Transverse colon (tissue), 4 donors: ENCODE measurements at regions not wholly inside any gene's neighbourhood (a gene's known extent, or its start where the extent isn't known, plus 50 kb on each side); places are given as distances from the start of the nearest gene placed in this dataset.
"Not testable (repeated sequence)": the region's sequence is repeated elsewhere in the genome, so short reads cannot be mapped to it uniquely, and the experiment has no call there.

Experiments used
- DNase-seq: peaks from one replicate; pipeline ENCODE4 v3.0.0-alpha.2; 2019
- H3K27ac ChIP-seq, 4 donors: fragments of 200-600 bp; sonication (generic); 2 replicates each; pipeline ENCODE4 v1.5.1; 2016 to 2018; ENCODE audit warnings: inconsistent platforms in 4 of 4
- H3K27me3 ChIP-seq: fragments of 200-600 bp; sonication (generic); 2 replicates; pipeline ENCODE4 v1.5.1; 2017; ENCODE audit warnings: inconsistent platforms
- H3K36me3 ChIP-seq, 4 donors: fragments of 200-600 bp; sonication (generic); 2 replicates each; pipeline ENCODE4 v1.5.1; 2017 to 2019; ENCODE audit warnings: inconsistent platforms in 4 of 4
- H3K4me1 ChIP-seq, 4 donors: fragments of 200-600 bp; sonication (generic); 2 replicates each; pipeline ENCODE4 v1.5.1; 2017 to 2020; ENCODE audit warnings: inconsistent platforms in 4 of 4
- H3K4me3 ChIP-seq, 4 donors: fragments of 200-600 bp; sonication (generic); 1 replicate in 1 of 4; 2 replicates in 3 of 4; pipeline versions ENCODE4 v1.5.1 to v1.6.1; 2017 to 2019; ENCODE audit warnings: inconsistent platforms in 4 of 4
- H3K9me3 ChIP-seq, 2 donors: fragments of 200-600 bp; sonication (generic); 2 replicates each; pipeline ENCODE4 v1.5.1; 2017 to 2019; ENCODE audit warnings: inconsistent platforms in 2 of 2
- EP300 ChIP-seq: sonication (generic); formaldehyde crosslinking; IDR thresholded peaks from one replicate; pipeline ENCODE4 v1.6.1; 2017; ENCODE audit warnings: antibody characterized with exemption, low read depth
- POLR2A ChIP-seq: fragments of 450-650 bp; IDR thresholded peaks from one replicate; pipeline ENCODE4 v1.6.1; 2016; ENCODE audit warnings: antibody characterized with exemption, mild to moderate bottlenecking, moderate library complexity
- POLR2AphosphoS5 ChIP-seq, 3 donors: sonication (generic); formaldehyde crosslinking; IDR thresholded peaks; one replicate each; pipeline ENCODE4 v1.6.1; 2016; ENCODE audit warnings: antibody characterized with exemption in 3 of 3
- WGBS, 2 donors: methylation state at CpG; one replicate each; pipeline ENCODE4 v1.1.5; 2018; ENCODE audit warnings: low coverage in 1 of 2; 5-methylcytosine and 5-hydroxymethylcytosine counted together
- in situ Hi-C, 4 donors: fragments of 200-750 bp; cut with MboI; loops; one replicate each; pipeline versions ENCODE4 v1.15.0 to v1.15.1; 2017; ENCODE audit warnings: low sequenced_read_pairs in 3 of 4, low pct_ligation_motif_present in 1 of 4, low pct_unique_long_range_greater_than_20kb in 1 of 4
- intact Hi-C: fragments of 100-400 bp; cut with DNase I; formaldehyde crosslinking; loops from one replicate; pipeline ENCODE4 v1.15.1; 2023; ENCODE audit warnings: low total_unique reads
- TF ChIP-seq, protein P1 (sequence below), 5 experiments: fragments of 200-600 bp in 3 of 5; fragments of 450-650 bp in 2 of 5; sonication (generic) in 3 of 5; IDR thresholded peaks; 1 replicate in 2 of 5; 2 replicates in 3 of 5; pipeline ENCODE4 v1.5.1; 2016 to 2017; ENCODE audit warnings: antibody characterized with exemption in 5 of 5, inconsistent platforms in 3 of 5, mild to moderate bottlenecking in 2 of 5, moderate library complexity in 1 of 5

DNA sequence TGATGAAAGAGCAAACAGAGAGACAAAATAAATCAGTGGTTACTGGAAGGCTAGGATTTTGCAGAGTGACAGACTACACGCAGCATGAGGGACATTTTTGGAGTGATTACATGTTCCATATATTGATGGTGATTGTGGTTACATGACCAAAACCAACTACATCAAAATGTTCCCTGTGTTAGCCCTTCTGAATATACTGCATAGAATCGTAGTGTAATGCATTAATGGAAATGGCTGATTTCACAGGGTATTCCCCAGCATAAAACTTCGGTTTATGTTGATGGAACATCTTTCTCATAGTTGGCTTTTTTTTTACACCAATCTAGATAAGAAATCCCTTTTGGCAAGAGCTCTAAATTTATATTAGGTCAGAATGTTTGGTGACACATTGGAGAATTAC lies 191.3 kb upstream of the CMC1 start:
- H3K27me3 ChIP-seq = no peaks in the 10 kb centered on the region
- H3K4me1 ChIP-seq = peaks cover 0 to 6% (median 0%) of the 10 kb centered on the region in 4 donors
- no peak overlapping the region for H3K4me3 ChIP-seq
- no peaks in the 10 kb centered on the region for H3K9me3 ChIP-seq
- TF ChIP-seq POLR2A = no peak
- no peak for TF ChIP-seq POLR2AphosphoS5 (IDR thresholded peaks at IDR 0.05)
- TF ChIP-seq, protein P1, sequence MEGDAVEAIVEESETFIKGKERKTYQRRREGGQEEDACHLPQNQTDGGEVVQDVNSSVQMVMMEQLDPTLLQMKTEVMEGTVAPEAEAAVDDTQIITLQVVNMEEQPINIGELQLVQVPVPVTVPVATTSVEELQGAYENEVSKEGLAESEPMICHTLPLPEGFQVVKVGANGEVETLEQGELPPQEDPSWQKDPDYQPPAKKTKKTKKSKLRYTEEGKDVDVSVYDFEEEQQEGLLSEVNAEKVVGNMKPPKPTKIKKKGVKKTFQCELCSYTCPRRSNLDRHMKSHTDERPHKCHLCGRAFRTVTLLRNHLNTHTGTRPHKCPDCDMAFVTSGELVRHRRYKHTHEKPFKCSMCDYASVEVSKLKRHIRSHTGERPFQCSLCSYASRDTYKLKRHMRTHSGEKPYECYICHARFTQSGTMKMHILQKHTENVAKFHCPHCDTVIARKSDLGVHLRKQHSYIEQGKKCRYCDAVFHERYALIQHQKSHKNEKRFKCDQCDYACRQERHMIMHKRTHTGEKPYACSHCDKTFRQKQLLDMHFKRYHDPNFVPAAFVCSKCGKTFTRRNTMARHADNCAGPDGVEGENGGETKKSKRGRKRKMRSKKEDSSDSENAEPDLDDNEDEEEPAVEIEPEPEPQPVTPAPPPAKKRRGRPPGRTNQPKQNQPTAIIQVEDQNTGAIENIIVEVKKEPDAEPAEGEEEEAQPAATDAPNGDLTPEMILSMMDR (IDR thresholded peaks at IDR 0.05) = no peak
- TF ChIP-seq EP300 = no peak
- no peaks in the 10 kb centered on the region for H3K36me3 ChIP-seq
- 59% methylated on average over 3 of the region's 3 CpGs for WGBS, 2 donors
- intact Hi-C loops = no loop called here
- in situ Hi-C loops = no loop called here
- no peak overlapping the region for H3K27ac ChIP-seq
- no peak for DNase-seq

DNA sequence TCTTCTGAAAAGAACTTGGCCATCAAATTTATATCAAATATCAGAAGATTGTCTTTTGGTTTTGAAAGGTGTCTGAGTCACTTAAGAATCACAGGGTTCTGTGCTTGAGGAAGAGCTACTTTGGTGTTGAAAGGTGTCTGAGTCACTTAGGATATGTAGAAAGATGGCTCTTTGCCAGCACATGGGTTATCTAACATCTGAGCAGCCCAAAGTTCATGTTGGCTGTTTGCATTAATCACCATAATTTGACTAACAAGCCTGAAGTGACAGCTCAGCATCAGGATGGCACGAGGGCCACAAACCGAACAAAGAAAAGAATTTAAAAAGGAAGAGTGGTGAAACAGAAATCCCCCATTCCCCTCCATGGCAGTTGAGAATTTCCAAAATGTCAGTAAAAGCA lies 190.5 kb upstream of the CMC1 start:
- DNase-seq = peak; percentile 21
- in situ Hi-C loops (no loop called here), intact Hi-C loops (no loop called here)
- no peaks in the 10 kb centered on the region for H3K36me3 ChIP-seq
- TF ChIP-seq POLR2A (no peak), POLR2AphosphoS5 (IDR thresholded peaks at IDR 0.05) (peak in 2 of 3 donors; percentile 43 to 45)
- no peak overlapping the region for H3K4me3 ChIP-seq
- H3K9me3 ChIP-seq = no peaks in the 10 kb centered on the region
- 44 to 52% methylated on average over 2 of the region's 2 CpGs for WGBS, 2 donors
- H3K27me3 ChIP-seq = no peaks in the 10 kb centered on the region
- H3K4me1 ChIP-seq = peaks cover 0 to 6% (median 0%) of the 10 kb centered on the region in 4 donors
- H3K27ac ChIP-seq = no peak overlapping the region

DNA sequence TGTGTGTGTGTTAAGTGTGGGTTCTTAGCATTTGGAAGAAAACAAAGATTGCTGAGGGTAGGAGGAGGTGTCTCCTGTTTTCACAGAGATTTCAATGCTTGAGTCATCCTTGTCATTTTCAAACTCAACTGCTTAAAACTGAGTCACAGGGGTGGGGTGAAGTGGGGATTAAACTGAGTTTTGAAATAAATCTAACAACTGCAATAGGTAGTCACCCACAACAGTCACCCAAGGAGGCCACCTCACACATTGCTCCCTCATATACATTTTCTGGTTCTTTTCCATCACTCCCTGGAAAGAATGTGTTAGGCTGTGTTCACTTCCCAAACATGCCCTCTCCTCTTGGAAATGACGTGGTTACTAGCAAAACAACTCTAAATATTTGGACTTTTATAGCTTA lies 187.7 kb upstream of the CMC1 start:
- H3K27ac ChIP-seq = no peak overlapping the region
- DNase-seq = no peak
- H3K9me3 ChIP-seq = no peaks in the 10 kb centered on the region
- no peak overlapping the region for H3K4me3 ChIP-seq
- H3K4me1 ChIP-seq = peaks cover 0 to 6% (median 0%) of the 10 kb centered on the region in 4 donors
- 14 to 17% methylated on average over 1 of the region's 1 CpG for WGBS, 2 donors
- no peaks in the 10 kb centered on the region for H3K27me3 ChIP-seq
- in situ Hi-C loops = no loop called here
- H3K36me3 ChIP-seq = no peaks in the 10 kb centered on the region
- intact Hi-C loops = no loop called here
- TF ChIP-seq EP300 (no peak), POLR2AphosphoS5 (IDR thresholded peaks at IDR 0.05) (no peak), POLR2A (no peak)
- TF ChIP-seq, protein P1 (IDR thresholded peaks at IDR 0.05) = no peak

DNA sequence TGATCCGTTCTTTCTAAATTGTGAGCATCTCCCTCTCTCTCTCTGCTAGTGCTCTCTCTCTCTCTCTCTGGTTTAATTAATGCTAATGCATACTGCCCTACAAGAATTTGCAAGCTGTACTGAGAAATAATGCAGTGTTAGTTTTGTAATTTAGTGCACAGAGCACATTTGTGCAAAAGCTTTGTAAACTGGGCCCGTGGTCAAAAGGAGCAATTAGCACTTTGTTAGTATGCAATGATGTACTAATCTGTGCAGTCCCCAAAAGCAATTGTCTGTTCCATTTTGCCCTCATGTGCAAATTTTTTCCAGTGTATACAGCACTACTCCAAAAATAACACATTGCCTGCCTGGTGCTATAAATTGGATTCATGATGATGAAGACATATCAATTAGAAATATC lies 184.6 kb upstream of the CMC1 start:
- Histone ChIP-seq H3K9me3 (no peaks in the 10 kb centered on the region), H3K27me3 (no peaks in the 10 kb centered on the region), H3K27ac (no peak overlapping the region), H3K36me3 (no peaks in the 10 kb centered on the region), H3K4me3 (no peak overlapping the region), H3K4me1 (no peaks in the 10 kb centered on the region)
- in situ Hi-C loops = no loop called here
- intact Hi-C loops = no loop called here
- WGBS, 2 donors = 67 to 79% methylated on average over 2 of the region's 2 CpGs
- TF ChIP-seq, protein P1 (IDR thresholded peaks at IDR 0.05) = no peak
- DNase-seq = no peak

DNA sequence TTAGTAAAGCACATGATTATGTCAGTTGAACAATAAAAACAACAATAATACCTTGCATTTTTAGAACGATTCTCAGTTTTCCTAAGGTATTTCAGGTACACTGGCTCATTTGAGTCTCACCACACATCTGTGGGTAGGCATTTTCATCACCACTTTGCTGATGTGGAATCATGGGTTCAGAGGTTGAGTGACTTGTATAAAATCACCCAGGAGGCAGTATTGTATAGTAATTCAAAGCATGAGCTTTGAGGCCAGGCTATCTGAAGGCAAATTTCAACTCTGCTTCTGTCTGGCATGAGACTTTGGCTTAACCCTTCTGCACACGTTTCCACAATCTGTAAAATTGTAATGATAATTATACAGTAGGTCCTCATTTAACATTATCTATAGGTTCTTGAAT lies 183.9 kb upstream of the CMC1 start:
- no peaks in the 10 kb centered on the region for H3K4me1 ChIP-seq
- H3K27me3 ChIP-seq = no peaks in the 10 kb centered on the region
- no peaks in the 10 kb centered on the region for H3K9me3 ChIP-seq
- DNase-seq = no peak
- in situ Hi-C loops = no loop called here
- H3K27ac ChIP-seq = no peak overlapping the region
- H3K4me3 ChIP-seq = no peak overlapping the region
- intact Hi-C loops = no loop called here
- TF ChIP-seq EP300 = no peak
- no peak for TF ChIP-seq POLR2AphosphoS5 (IDR thresholded peaks at IDR 0.05)
- TF ChIP-seq POLR2A = no peak
- TF ChIP-seq, protein P1 (IDR thresholded peaks at IDR 0.05) = no peak
- no peaks in the 10 kb centered on the region for H3K36me3 ChIP-seq
- WGBS, 2 donors = 52 to 59% methylated on average over 2 of the region's 2 CpGs

DNA sequence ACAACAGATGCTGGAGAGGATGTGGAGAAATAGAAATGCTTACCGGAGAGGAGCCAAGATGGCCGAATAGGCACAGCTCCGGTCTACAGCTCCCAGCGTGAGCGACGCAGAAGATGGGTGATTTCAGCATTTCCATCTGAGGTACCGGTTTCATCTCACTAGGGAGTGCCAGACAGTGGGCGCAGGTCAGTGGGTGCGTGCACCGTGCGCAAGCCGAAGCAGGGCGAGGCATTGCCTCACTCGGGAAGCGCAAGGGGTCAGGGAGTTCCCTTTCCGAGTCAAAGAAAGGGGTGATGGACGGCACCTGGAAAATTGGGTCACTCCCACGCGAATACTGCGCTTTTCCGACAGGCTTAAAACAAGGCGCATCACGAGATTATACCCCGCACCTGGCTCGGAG lies 182.2 kb upstream of the CMC1 start:
- 80 to 90% methylated on average over 1 to 25 of the region's 25 CpGs for WGBS, 2 donors
- in situ Hi-C loops, H3K4me1 ChIP-seq: not testable (repeated sequence)

More for the DNA sequence above, 182.2 kb upstream of the CMC1 start:
- intact Hi-C loops, H3K27ac ChIP-seq, DNase-seq, H3K27me3 ChIP-seq, H3K36me3 ChIP-seq, H3K9me3 ChIP-seq, H3K4me3 ChIP-seq: not testable (repeated sequence)
